ENCODE measurements at regions not wholly inside any gene's neighbourhood (a gene's known extent, or its start where the extent isn't known, plus 50 kb on each side); places are given as distances from the start of the nearest gene placed in this dataset.

- H3K36me3 Mint-ChIP-seq (ENCODE audit: low read depth), result no peaks in the 10 kb centered on the region; the same call in 2 of the 3 replicates
- Histone ChIP-seq H3K9me2 (ENCODE audit: insufficient read depth) (no peaks in the 10 kb centered on the region), H3F3A (replicated peaks; ENCODE audit: low read depth) (no peaks in the 10 kb centered on the region), H3K4me3 (no peak overlapping the region), H4K20me1 (replicated peaks; ENCODE audit: insufficient read depth) (no peaks in the 10 kb centered on the region), H3K79me2 (replicated peaks; ENCODE audit: insufficient read depth) (no peaks in the 10 kb centered on the region), H2AFZ (no peak overlapping the region), H3K27ac (ENCODE audit: low read depth) (no peak overlapping the region), H3K4me2 (no peak overlapping the region), H3K36me3 (ENCODE audit: insufficient read depth) (no peaks in the 10 kb centered on the region), H3K4me1 (ENCODE audit: insufficient read depth) (peaks cover under 1% of the 10 kb centered on the region; the same call in 1 of the 2 replicates), H3K27me3 (ENCODE audit: insufficient read depth) (no peaks in the 10 kb centered on the region)
- DNase-seq (ENCODE audit: low spot score) (no peak), ATAC-seq (no peak)
- H3K9me3 Mint-ChIP-seq, result no peaks in the 10 kb centered on the region
- peaks cover 2% of the 10 kb centered on the region; the same call in 2 of the 3 replicates for H3K4me1 Mint-ChIP-seq
- H3K27ac Mint-ChIP-seq, result no peak overlapping the region
- H3K4me3 Mint-ChIP-seq, result no peak overlapping the region
- TF ChIP-seq ZNF114 (CRISPR knock-in tag; IDR thresholded peaks at IDR 0.05) (no peak), STAT1 (IDR thresholded peaks at IDR 0.05; ENCODE audit: unreplicated experiment) (no peak), ZNF462 (CRISPR knock-in tag; IDR thresholded peaks at IDR 0.05) (no peak), JUNB (IDR thresholded peaks at IDR 0.05; ENCODE audit: unreplicated experiment) (no peak), ZNF331 (CRISPR knock-in tag; IDR thresholded peaks at IDR 0.05; ENCODE audit: low read depth) (no peak), POLR2AphosphoS5 (IDR thresholded peaks at IDR 0.05; ENCODE audit: low read depth) (no peak), CREB1 (CRISPR knock-in tag; IDR thresholded peaks at IDR 0.05; ENCODE audit: low read depth) (no peak), EZH2phosphoT487 (IDR thresholded peaks at IDR 0.05; ENCODE audit: unreplicated experiment) (no peak), NANOG (IDR thresholded peaks at IDR 0.05; ENCODE audit: borderline replicate concordance) (no peak), CTCF (conservative IDR thresholded peaks at IDR 0.05; ENCODE audit: low read depth in 2 of 2) (no peak), EZH2 (IDR thresholded peaks at IDR 0.05; ENCODE audit: low read depth, unreplicated experiment) (no peak)
- TF ChIP-seq, protein P1, sequence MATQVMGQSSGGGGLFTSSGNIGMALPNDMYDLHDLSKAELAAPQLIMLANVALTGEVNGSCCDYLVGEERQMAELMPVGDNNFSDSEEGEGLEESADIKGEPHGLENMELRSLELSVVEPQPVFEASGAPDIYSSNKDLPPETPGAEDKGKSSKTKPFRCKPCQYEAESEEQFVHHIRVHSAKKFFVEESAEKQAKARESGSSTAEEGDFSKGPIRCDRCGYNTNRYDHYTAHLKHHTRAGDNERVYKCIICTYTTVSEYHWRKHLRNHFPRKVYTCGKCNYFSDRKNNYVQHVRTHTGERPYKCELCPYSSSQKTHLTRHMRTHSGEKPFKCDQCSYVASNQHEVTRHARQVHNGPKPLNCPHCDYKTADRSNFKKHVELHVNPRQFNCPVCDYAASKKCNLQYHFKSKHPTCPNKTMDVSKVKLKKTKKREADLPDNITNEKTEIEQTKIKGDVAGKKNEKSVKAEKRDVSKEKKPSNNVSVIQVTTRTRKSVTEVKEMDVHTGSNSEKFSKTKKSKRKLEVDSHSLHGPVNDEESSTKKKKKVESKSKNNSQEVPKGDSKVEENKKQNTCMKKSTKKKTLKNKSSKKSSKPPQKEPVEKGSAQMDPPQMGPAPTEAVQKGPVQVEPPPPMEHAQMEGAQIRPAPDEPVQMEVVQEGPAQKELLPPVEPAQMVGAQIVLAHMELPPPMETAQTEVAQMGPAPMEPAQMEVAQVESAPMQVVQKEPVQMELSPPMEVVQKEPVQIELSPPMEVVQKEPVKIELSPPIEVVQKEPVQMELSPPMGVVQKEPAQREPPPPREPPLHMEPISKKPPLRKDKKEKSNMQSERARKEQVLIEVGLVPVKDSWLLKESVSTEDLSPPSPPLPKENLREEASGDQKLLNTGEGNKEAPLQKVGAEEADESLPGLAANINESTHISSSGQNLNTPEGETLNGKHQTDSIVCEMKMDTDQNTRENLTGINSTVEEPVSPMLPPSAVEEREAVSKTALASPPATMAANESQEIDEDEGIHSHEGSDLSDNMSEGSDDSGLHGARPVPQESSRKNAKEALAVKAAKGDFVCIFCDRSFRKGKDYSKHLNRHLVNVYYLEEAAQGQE (IDR thresholded peaks at IDR 0.05; ENCODE audit: unreplicated experiment), result no peak
- TF ChIP-seq, protein P2, sequence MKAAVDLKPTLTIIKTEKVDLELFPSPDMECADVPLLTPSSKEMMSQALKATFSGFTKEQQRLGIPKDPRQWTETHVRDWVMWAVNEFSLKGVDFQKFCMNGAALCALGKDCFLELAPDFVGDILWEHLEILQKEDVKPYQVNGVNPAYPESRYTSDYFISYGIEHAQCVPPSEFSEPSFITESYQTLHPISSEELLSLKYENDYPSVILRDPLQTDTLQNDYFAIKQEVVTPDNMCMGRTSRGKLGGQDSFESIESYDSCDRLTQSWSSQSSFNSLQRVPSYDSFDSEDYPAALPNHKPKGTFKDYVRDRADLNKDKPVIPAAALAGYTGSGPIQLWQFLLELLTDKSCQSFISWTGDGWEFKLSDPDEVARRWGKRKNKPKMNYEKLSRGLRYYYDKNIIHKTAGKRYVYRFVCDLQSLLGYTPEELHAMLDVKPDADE (IDR thresholded peaks at IDR 0.05), result no peak
- H3K27me3 Mint-ChIP-seq (ENCODE audit: insufficient read depth, low read depth, poor library complexity), result peaks cover 1% of the 10 kb centered on the region
These were observed 70.4 kb downstream of the PFDN4 start for GRCh38 chr20:54278262-54278661.

Measured in GM23338 (cell line).